GM23338 (cell line): ENCODE measurements at regions not wholly inside any gene's neighbourhood (a gene's known extent, or its start where the extent isn't known, plus 50 kb on each side); places are given as distances from the start of the nearest gene placed in this dataset.

Experiments
- CREB1 ChIP-seq: fragments of 250-450 bp; sonication (Bioruptor Pico); IDR thresholded peaks from 2 replicates; pipeline ENCODE4 v1.5.0; 2020; ENCODE audit warnings: low read depth, mild to moderate bottlenecking, moderate library complexity
- CTCF ChIP-seq, 2 experiments: fragments of 200-600 bp in 1 of 2; sonication (generic) in 1 of 2; conservative IDR thresholded peaks; 2 replicates each; pipeline versions ENCODE4 v1.5.1 to v1.6.1; 2016 to 2017; ENCODE audit warnings: antibody characterized with exemption in 2 of 2, low read depth in 2 of 2, mild to moderate bottlenecking in 2 of 2, moderate library complexity in 1 of 2
- EZH2 ChIP-seq: fragments of 200-600 bp; sonication (generic); IDR thresholded peaks from one replicate; pipeline ENCODE4 v1.8.0; 2017; ENCODE audit warnings: antibody characterized with exemption, mild to moderate bottlenecking, low read depth; ENCODE audit not compliant: unreplicated experiment
- EZH2phosphoT487 ChIP-seq: fragments of 200-600 bp; sonication (generic); IDR thresholded peaks from one replicate; pipeline ENCODE4 v1.8.1; 2018; ENCODE audit warnings: antibody characterized with exemption; ENCODE audit not compliant: unreplicated experiment
- JUNB ChIP-seq: IDR thresholded peaks from one replicate; pipeline ENCODE4 v1.6.1; 2016; ENCODE audit warnings: antibody characterized with exemption; ENCODE audit not compliant: unreplicated experiment
- POLR2AphosphoS5 ChIP-seq: IDR thresholded peaks from 2 replicates; pipeline ENCODE4 v1.6.1; 2016; ENCODE audit warnings: antibody characterized with exemption, low read depth
- REST ChIP-seq: IDR thresholded peaks from one replicate; pipeline ENCODE4 v1.6.1; 2018; ENCODE audit warnings: antibody characterized with exemption; ENCODE audit not compliant: unreplicated experiment
- STAT1 ChIP-seq: IDR thresholded peaks from one replicate; pipeline ENCODE4 v1.6.1; 2016; ENCODE audit warnings: antibody characterized with exemption; ENCODE audit not compliant: unreplicated experiment
- ZNF331 ChIP-seq: fragments of 250-450 bp; sonication (Bioruptor Pico); IDR thresholded peaks from 2 replicates; pipeline ENCODE4 v1.5.0; 2020; ENCODE audit warnings: low read depth, mild to moderate bottlenecking, moderate library complexity
- TF ChIP-seq, protein P1 (sequence below): IDR thresholded peaks from 2 replicates; pipeline ENCODE4 v1.6.1; 2016; ENCODE audit warnings: antibody characterized with exemption

DNA sequence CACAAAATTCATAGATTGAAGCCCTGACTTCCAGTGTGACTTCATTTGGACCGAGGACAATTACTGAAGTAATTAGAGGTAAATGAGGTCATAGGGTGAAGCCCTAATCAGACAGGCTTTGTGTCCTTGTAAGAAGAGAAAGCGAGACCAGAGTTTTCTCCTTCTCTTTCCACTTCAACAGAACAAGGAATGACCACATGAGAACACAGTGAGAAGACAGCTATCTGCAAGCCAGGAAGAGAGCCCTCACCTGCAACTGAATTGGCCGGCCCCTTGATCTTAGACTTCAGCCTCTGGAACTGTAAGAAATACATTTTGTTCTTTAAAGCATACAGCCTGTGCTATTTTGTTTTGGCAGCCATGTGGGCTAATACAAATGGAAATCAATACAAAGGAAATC lies 67.1 kb upstream of the PRKG2 start:
- no peak for TF ChIP-seq POLR2AphosphoS5
- no peak for TF ChIP-seq CTCF (conservative IDR thresholded peaks at IDR 0.05; ENCODE audit: low read depth in 2 of 2)
- no peak for TF ChIP-seq EZH2phosphoT487
- TF ChIP-seq EZH2 = no peak
- TF ChIP-seq JUNB = no peak
- TF ChIP-seq REST = no peak
- no peak for TF ChIP-seq ZNF331 (CRISPR knock-in tag)
- TF ChIP-seq, protein P1, sequence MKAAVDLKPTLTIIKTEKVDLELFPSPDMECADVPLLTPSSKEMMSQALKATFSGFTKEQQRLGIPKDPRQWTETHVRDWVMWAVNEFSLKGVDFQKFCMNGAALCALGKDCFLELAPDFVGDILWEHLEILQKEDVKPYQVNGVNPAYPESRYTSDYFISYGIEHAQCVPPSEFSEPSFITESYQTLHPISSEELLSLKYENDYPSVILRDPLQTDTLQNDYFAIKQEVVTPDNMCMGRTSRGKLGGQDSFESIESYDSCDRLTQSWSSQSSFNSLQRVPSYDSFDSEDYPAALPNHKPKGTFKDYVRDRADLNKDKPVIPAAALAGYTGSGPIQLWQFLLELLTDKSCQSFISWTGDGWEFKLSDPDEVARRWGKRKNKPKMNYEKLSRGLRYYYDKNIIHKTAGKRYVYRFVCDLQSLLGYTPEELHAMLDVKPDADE = no peak
- TF ChIP-seq CREB1 (CRISPR knock-in tag) = no peak
- TF ChIP-seq STAT1 = no peak
